22Rv1 (cell line): ENCODE measurements at regions not wholly inside any gene's neighbourhood (a gene's known extent, or its start where the extent isn't known, plus 50 kb on each side); places are given as distances from the start of the nearest gene placed in this dataset.
"Not testable (repeated sequence)": the region's sequence is repeated elsewhere in the genome, so short reads cannot be mapped to it uniquely, and the experiment has no call there.

Source experiments
- H3K27ac ChIP-seq: fragments of 450-650 bp; 2 replicates; pipeline ENCODE4 v1.5.1; 2017
- ZFX ChIP-seq: fragments of 450-650 bp; IDR thresholded peaks from 2 replicates; pipeline ENCODE4 v1.6.1; 2017; ENCODE audit warnings: antibody characterized with exemption, borderline replicate concordance
- TF ChIP-seq, protein P1 (sequence below): fragments of 450-650 bp; IDR thresholded peaks from 2 replicates; pipeline ENCODE4 v1.5.1; 2017; ENCODE audit warnings: mild to moderate bottlenecking

GRCh38 chr9:26667882-26668281 is 224.7 kb downstream of the CAAP1 start:
- no peak overlapping the region for H3K27ac ChIP-seq
- TF ChIP-seq ZFX: no peak
- TF ChIP-seq, protein P1, sequence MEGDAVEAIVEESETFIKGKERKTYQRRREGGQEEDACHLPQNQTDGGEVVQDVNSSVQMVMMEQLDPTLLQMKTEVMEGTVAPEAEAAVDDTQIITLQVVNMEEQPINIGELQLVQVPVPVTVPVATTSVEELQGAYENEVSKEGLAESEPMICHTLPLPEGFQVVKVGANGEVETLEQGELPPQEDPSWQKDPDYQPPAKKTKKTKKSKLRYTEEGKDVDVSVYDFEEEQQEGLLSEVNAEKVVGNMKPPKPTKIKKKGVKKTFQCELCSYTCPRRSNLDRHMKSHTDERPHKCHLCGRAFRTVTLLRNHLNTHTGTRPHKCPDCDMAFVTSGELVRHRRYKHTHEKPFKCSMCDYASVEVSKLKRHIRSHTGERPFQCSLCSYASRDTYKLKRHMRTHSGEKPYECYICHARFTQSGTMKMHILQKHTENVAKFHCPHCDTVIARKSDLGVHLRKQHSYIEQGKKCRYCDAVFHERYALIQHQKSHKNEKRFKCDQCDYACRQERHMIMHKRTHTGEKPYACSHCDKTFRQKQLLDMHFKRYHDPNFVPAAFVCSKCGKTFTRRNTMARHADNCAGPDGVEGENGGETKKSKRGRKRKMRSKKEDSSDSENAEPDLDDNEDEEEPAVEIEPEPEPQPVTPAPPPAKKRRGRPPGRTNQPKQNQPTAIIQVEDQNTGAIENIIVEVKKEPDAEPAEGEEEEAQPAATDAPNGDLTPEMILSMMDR: no peak

DNA sequence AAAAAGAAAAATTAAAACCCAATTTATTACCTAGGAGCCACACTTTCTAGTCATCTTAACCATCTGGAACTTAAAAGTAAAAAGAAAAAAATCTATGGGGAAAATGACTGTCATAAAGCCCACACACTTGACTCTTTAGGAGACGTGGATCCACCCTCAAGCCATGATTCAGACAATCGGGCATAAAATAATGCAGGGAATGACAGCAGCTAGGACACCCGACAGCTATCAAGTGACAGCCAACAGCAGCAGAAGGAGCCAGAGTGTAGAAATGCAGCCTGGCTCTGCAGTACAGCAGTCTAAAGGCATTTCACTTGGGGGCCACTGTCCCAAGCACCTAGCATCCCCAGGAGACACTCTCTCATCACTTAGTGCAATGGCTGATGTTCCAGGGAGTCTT is 226.9 kb downstream of the CAAP1 start:
- TF ChIP-seq ZFX: no peak
- TF ChIP-seq, protein P1: no peak
- no peak overlapping the region for H3K27ac ChIP-seq

DNA sequence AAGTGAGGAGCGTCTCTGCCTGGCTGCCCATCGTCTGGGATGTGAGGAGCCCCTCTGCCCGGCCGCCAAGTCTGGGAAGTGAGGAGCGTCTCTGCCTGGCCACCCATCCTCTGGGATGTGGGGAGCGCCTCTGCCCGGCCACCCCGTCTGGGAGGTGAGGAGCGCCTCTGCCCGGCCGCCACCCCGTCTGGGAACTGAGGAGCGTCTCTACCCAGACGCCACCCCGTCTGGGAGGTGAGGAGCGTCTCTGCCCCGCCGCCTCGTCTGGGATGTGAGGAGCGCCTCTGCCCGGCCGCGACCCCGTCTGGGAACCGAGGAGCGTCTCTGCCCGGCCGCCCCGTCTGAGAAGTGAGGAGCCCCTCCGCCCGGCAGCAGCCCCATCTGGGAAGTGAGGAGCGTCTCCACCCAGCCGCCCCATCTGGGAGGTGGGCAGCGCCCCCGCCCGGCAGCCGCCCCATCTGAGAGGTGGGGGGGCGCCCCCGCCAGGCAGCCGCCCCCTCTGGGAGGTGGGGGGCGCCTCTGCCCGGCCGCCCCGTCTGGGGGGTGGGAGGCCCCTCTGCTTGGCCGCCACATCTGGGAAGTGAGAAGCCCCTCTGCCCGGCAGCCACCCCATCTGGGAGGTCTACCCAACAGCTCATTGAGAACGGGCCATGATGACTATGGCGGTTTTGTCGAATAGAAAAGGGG is 228.4 kb downstream of the CAAP1 start:
- not testable (repeated sequence) for H3K27ac ChIP-seq

GRCh38 chr9:26662476-26662875 is 230.1 kb downstream of the CAAP1 start:
- TF ChIP-seq, protein P1: no peak
- no peak for TF ChIP-seq ZFX
- no peak overlapping the region for H3K27ac ChIP-seq

DNA sequence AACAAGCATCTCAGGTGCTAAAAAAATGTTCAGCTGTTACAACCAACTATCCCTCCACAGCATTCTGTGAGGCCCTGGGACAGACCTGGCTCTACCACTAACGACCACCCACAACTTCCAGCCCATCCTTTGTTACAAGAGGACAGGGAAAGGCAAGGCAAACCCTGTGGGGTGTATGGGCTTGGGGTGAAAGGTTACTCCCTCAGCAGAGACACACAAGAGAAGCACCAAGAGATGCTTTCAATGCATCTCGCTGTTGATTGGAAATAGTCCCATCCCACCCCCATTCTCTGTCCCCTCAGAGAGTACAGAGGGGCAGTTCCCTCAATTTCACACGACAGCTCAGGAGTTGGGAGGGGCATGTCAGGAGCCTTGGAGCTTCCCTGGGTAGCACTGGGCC is 234.1 kb downstream of the CAAP1 start:
- TF ChIP-seq ZFX: no peak
- TF ChIP-seq, protein P1: no peak

GRCh38 chr9:26657958-26658357 is 234.6 kb downstream of the CAAP1 start:
- TF ChIP-seq, protein P1: no peak
- no peak for TF ChIP-seq ZFX
- H3K27ac ChIP-seq: no peak overlapping the region

More for the DNA sequence above, 234.1 kb downstream of the CAAP1 start:
- no peak overlapping the region for H3K27ac ChIP-seq

- no peak for TF ChIP-seq ZFX
- TF ChIP-seq, protein P1: peak; percentile 73
- no peak overlapping the region for H3K27ac ChIP-seq
Observed at GRCh38 chr9:26656003-26656870, 236.4 kb downstream of the CAAP1 start.
